Breast epithelium (tissue), 3 donors: ENCODE measurements at regions not wholly inside any gene's neighbourhood (a gene's known extent, or its start where the extent isn't known, plus 50 kb on each side); places are given as distances from the start of the nearest gene placed in this dataset.

Experiments used
- POLR2A ChIP-seq: fragments of 450-650 bp; IDR thresholded peaks from one replicate; pipeline ENCODE4 v1.6.1; 2016; ENCODE audit warnings: antibody characterized with exemption, mild to moderate bottlenecking, moderate library complexity
- POLR2AphosphoS5 ChIP-seq, 3 donors: sonication (generic); formaldehyde crosslinking; IDR thresholded peaks; one replicate each; pipeline ENCODE4 v1.6.1; 2017; ENCODE audit warnings: antibody characterized with exemption in 3 of 3
- TF ChIP-seq, protein P1 (sequence below), 3 donors: fragments of 450-650 bp; IDR thresholded peaks; one replicate each; pipeline ENCODE4 v1.5.1; 2016 to 2017; ENCODE audit warnings: antibody characterized with exemption in 3 of 3, mild to moderate bottlenecking in 3 of 3, moderate library complexity in 3 of 3

- TF ChIP-seq, protein P1, sequence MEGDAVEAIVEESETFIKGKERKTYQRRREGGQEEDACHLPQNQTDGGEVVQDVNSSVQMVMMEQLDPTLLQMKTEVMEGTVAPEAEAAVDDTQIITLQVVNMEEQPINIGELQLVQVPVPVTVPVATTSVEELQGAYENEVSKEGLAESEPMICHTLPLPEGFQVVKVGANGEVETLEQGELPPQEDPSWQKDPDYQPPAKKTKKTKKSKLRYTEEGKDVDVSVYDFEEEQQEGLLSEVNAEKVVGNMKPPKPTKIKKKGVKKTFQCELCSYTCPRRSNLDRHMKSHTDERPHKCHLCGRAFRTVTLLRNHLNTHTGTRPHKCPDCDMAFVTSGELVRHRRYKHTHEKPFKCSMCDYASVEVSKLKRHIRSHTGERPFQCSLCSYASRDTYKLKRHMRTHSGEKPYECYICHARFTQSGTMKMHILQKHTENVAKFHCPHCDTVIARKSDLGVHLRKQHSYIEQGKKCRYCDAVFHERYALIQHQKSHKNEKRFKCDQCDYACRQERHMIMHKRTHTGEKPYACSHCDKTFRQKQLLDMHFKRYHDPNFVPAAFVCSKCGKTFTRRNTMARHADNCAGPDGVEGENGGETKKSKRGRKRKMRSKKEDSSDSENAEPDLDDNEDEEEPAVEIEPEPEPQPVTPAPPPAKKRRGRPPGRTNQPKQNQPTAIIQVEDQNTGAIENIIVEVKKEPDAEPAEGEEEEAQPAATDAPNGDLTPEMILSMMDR (IDR thresholded peaks at IDR 0.05) = no peak
- TF ChIP-seq POLR2AphosphoS5 (IDR thresholded peaks at IDR 0.05) = no peak
- no peak for TF ChIP-seq POLR2A
Observed at GRCh38 chr16:59045501-59045900, 311.4 kb upstream of the GOT2 start.
